Activated naive CD8-positive, alpha-beta T cell treated with anti-CD3 and anti-CD28 coated beads, Interleukin-2, amount 10 ng/mL, durations not matched to agents 7 days and 5 days (primary cell): ENCODE measurements at regions not wholly inside any gene's neighbourhood (a gene's known extent, or its start where the extent isn't known, plus 50 kb on each side); places are given as distances from the start of the nearest gene placed in this dataset.

ENCODE experiments used
- ATAC-seq: fragments of 150-1000 bp; cut with Tn5 transposase; one replicate; pipeline ENCODE4 v1.10.0; 2021; ENCODE audit warnings: low read depth, moderate library complexity
- POLR2A ChIA-PET: fragments of 350-600 bp; sonication (Branson Sonifier 250); formaldehyde crosslinking; loops from one replicate; lab custom pipeline; 2021; ENCODE audit warnings: antibody characterized with exemption; lab: Charles Lee
- DNase-seq: peaks from one replicate; pipeline ENCODE4 v3.0.0; 2021
- H3K27ac Mint-ChIP-seq: one replicate; pipeline ENCODE4 v1.8.0; 2022; ENCODE audit warnings: mild to moderate bottlenecking, mixed read lengths
- H3K27me3 Mint-ChIP-seq: one replicate; pipeline ENCODE4 v1.8.0; 2022; ENCODE audit warnings: mild to moderate bottlenecking, moderate library complexity, mixed read lengths
- H3K36me3 Mint-ChIP-seq: one replicate; pipeline ENCODE4 v1.8.0; 2021; ENCODE audit warnings: mild to moderate bottlenecking, mixed read lengths
- H3K4me1 Mint-ChIP-seq: one replicate; pipeline ENCODE4 v1.8.0; 2021; ENCODE audit warnings: mixed read lengths
- H3K4me3 Mint-ChIP-seq: one replicate; pipeline ENCODE4 v1.8.0; 2022; ENCODE audit warnings: mild to moderate bottlenecking, moderate library complexity, mixed read lengths
- H3K9me3 Mint-ChIP-seq: one replicate; pipeline ENCODE4 v1.8.0; 2021; ENCODE audit warnings: mixed read lengths

DNA sequence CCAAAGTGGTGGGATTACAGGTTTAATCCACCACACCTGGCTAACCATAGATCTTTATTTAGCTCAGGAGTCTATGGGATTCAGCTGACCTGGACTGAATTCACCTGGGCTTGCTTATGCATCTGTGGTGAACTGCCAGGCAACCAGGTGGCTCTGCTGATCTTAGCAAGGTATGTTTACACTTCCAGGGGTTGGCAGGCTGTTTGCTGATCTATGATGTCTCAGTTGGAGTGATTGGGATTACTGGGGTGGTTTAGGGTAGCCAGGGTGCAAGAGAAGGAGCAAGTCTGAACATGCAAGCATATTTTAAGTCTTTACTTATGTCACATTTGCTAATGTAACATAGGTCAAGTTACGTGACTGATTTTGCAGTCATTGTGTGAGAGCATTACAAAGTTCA, 63.6 kb upstream of the JAK2 start:
- no peak overlapping the region for H3K27ac Mint-ChIP-seq
- POLR2A ChIA-PET = no interaction called here
- H3K4me3 Mint-ChIP-seq = no peak overlapping the region
- ATAC-seq (no peak), DNase-seq (no peak)
- H3K9me3 Mint-ChIP-seq = peaks cover 7% of the 10 kb centered on the region
- H3K4me1 Mint-ChIP-seq = peaks cover 13% of the 10 kb centered on the region
- H3K36me3 Mint-ChIP-seq = peaks cover 12% of the 10 kb centered on the region
- no peaks in the 10 kb centered on the region for H3K27me3 Mint-ChIP-seq

DNA sequence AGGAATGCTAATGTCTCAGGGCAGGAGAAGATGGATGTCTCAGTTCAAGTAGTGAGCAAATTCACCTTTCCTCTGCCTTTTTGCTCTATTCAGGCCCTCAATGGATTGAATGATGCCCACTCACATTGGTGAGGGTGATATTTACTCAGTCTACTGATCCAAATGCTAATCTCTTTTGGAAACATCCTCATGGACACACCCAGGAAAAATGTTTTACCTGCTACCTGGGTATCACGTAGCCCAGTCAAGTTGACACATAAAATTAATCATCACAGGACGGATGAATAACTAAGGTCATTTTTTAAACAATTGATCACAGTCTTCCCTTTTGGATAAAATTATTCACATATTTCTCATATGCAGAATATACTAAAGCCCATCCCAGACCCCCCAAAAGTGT, 63.0 kb upstream of the JAK2 start:
- ATAC-seq (no peak), DNase-seq (no peak)
- H3K27me3 Mint-ChIP-seq = no peaks in the 10 kb centered on the region
- H3K36me3 Mint-ChIP-seq = peaks cover 14% of the 10 kb centered on the region
- H3K27ac Mint-ChIP-seq = no peak overlapping the region
- H3K4me1 Mint-ChIP-seq = peaks cover 15% of the 10 kb centered on the region
- no peak overlapping the region for H3K4me3 Mint-ChIP-seq
- peaks cover 7% of the 10 kb centered on the region for H3K9me3 Mint-ChIP-seq
- POLR2A ChIA-PET = no interaction called here

- H3K4me3 Mint-ChIP-seq = no peak overlapping the region
- POLR2A ChIA-PET = no interaction called here
- no peaks in the 10 kb centered on the region for H3K27me3 Mint-ChIP-seq
- ATAC-seq (no peak), DNase-seq (no peak)
- peaks cover 5% of the 10 kb centered on the region for H3K9me3 Mint-ChIP-seq
- H3K36me3 Mint-ChIP-seq = peaks cover 13% of the 10 kb centered on the region
- no peak overlapping the region for H3K27ac Mint-ChIP-seq
- peaks cover 15% of the 10 kb centered on the region for H3K4me1 Mint-ChIP-seq
Measured at GRCh38 chr9:4922730-4923129, 62.3 kb upstream of the JAK2 start.

DNA sequence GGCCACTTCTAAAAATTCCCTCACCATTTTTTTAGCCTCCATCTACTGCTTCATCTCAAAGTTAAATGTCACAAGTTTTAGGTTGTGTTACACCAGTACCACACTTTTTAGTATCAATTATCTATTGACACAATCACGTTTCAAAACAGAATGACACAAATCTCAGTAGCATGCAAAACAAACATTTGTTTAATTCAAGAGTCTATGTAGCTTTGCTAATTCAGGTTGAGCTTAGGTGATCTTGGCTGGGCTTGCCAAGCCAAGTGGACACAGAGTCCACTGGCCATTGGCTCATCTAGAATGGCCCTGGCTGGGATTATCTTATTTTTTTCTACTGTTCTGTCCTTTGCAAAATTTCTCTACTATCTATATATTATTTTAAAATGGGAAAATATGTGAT, 61.9 kb upstream of the JAK2 start:
- Mint-ChIP-seq H3K9me3 (peaks cover 5% of the 10 kb centered on the region), H3K4me3 (no peak overlapping the region), H3K4me1 (peaks cover 15% of the 10 kb centered on the region), H3K36me3 (peaks cover 11% of the 10 kb centered on the region), H3K27ac (no peak overlapping the region), H3K27me3 (no peaks in the 10 kb centered on the region)
- POLR2A ChIA-PET = interaction anchor here (0.6 kb wide), 1 partner anchor 8 kb away, joined by 4 read pairs; no protein-coding TSS in a partner anchor
- ATAC-seq = no peak
- DNase-seq = no peak

DNA sequence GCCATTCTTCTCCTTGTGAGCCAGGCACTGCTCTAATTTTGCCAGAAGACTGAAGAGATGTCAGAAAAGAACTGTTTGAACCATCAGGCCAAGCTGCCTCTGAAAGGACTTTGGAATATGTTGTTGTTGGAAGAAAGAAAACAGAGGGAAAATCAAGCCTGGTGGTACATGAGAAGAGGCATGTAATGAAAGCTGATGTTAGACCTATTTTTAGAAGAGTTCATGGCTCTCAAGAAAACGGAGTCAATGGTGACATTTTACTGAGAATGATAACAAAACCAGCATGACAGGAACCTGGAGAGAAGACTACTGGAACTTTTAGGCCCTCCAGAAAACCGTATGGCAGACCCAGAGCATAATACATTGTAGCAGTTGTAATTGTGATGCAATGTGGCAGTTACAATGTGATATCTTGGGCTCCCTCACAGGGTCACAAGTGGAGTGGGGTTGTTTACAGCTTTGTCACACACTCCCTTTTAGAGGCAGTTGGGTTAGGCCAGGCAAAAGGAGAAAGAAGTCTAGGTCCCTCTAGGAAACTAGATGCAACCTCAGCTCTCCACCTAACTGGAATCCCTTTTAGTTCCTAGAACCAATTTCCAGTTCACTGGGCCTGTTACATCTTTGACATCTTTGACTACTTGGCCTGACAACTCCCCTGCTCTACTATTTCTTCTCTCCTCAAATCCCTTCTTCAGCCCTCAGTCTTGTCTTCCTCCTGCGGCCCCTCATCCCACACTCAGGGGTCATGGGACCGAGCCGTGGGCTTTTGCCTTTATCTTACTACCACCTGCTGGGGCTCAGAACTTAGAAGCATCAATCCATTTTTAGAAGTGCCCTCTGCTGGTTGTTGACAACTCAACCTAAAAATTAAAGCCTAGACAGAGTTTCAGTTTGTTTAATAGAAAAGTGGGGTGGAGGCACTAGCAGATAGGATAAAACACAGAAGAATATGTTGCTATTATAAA, 61.2 kb upstream of the JAK2 start:
- Mint-ChIP-seq H3K27ac (peak overlapping the region; percentile 56), H3K4me1 (peaks cover 15% of the 10 kb centered on the region), H3K4me3 (no peak overlapping the region), H3K36me3 (peaks cover 10% of the 10 kb centered on the region), H3K27me3 (no peaks in the 10 kb centered on the region), H3K9me3 (peaks cover 3% of the 10 kb centered on the region)
- POLR2A ChIA-PET = interaction anchor here (0.6 to 1.3 kb wide), 2 partner anchors 7 to 61 kb away, joined by 3 to 4 read pairs; no protein-coding TSS in a partner anchor
- ATAC-seq (peak; percentile 78), DNase-seq (peak; percentile 37)

DNA sequence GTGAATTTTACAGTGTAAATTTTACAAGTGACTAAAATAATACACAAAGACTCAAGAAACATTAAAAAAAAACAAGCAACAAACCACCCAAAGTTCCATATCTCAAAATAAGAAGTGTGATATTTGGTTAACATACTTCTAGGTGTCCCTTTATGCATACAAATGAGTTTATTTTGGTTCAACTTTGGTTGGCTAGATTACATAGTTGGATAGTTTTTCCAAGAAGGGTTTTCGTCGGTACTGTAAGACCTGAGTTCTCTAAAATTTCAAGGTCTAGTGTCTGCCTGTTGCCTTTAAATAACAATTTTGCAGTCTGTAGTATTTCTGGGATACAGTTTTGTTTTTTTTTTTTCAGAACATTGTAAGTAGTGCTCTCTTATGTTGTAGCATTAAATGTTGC, 58.8 kb upstream of the JAK2 start:
- Mint-ChIP-seq H3K27me3 (no peaks in the 10 kb centered on the region), H3K27ac (no peak overlapping the region), H3K4me1 (peaks cover 20% of the 10 kb centered on the region), H3K9me3 (peaks cover 5% of the 10 kb centered on the region), H3K4me3 (no peak overlapping the region), H3K36me3 (peaks cover 10% of the 10 kb centered on the region)
- DNase-seq (no peak), ATAC-seq (no peak)
- POLR2A ChIA-PET = no interaction called here

DNA sequence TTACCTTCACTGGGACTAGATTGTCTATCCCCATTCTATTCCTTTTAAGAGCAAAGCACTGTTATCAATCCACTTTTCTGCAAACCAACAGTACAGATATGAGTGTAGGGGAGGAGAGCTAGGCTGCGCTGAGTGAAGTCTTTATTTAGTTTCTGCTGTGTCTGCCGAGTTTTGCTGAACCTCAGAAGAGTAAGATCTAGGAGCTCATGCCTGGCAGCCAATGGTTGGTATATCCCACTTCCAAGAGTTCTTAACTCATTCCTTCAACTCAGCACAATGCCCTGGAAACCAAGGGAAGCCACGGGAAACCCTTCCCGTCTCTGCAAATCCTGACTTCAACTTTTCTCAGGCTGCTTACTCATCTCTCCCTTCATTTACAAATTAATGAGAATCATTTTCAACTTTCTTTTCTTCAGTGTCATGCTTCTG, 58.0 kb upstream of the JAK2 start:
- Mint-ChIP-seq H3K27me3 (no peaks in the 10 kb centered on the region), H3K4me1 (peaks cover 20% of the 10 kb centered on the region), H3K27ac (no peak overlapping the region), H3K4me3 (no peak overlapping the region), H3K36me3 (peaks cover 7% of the 10 kb centered on the region), H3K9me3 (peaks cover 2% of the 10 kb centered on the region)
- POLR2A ChIA-PET = no interaction called here
- ATAC-seq (no peak), DNase-seq (no peak)

DNA sequence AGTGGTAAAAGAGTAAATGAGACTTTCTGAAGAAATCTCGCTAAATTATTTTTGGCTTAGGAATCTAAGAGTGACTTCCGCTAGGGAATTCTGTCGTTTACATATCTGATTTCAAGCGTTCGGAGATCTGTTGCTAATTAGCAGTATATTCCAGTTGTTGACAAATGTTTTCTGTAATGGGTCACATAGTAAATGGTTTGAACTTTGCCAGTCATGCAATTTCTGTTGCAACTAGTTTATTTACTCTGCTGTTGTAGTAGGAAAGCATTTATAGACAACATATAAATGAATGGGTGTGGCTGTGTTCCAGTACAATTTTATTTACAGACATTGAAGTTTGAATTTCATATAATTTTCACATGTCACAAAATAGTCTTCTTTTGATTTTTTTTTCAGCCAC, 57.4 kb upstream of the JAK2 start:
- ATAC-seq (no peak), DNase-seq (no peak)
- H3K9me3 Mint-ChIP-seq = peaks cover 2% of the 10 kb centered on the region
- H3K36me3 Mint-ChIP-seq = peaks cover 4% of the 10 kb centered on the region
- H3K27me3 Mint-ChIP-seq = no peaks in the 10 kb centered on the region
- H3K4me1 Mint-ChIP-seq = peaks cover 21% of the 10 kb centered on the region
- H3K4me3 Mint-ChIP-seq = no peak overlapping the region
- POLR2A ChIA-PET = no interaction called here
- H3K27ac Mint-ChIP-seq = no peak overlapping the region

GRCh38 chr9:4929917-4930316, 55.2 kb upstream of the JAK2 start:
- H3K9me3 Mint-ChIP-seq = peaks cover 5% of the 10 kb centered on the region
- no peak for DNase-seq
- no peak overlapping the region for H3K27ac Mint-ChIP-seq
- H3K4me1 Mint-ChIP-seq = peaks cover 13% of the 10 kb centered on the region
- no peak overlapping the region for H3K4me3 Mint-ChIP-seq
- no peaks in the 10 kb centered on the region for H3K27me3 Mint-ChIP-seq
- H3K36me3 Mint-ChIP-seq = peaks cover 6% of the 10 kb centered on the region
- POLR2A ChIA-PET = no interaction called here
- no peak for ATAC-seq

GRCh38 chr9:4932681-4933080, 52.4 kb upstream of the JAK2 start:
- Mint-ChIP-seq H3K9me3 (peaks cover 5% of the 10 kb centered on the region), H3K4me3 (no peak overlapping the region), H3K36me3 (peaks cover 4% of the 10 kb centered on the region), H3K4me1 (peaks cover 26% of the 10 kb centered on the region), H3K27me3 (no peaks in the 10 kb centered on the region), H3K27ac (no peak overlapping the region)
- DNase-seq (no peak), ATAC-seq (no peak)
- POLR2A ChIA-PET = no interaction called here

DNA sequence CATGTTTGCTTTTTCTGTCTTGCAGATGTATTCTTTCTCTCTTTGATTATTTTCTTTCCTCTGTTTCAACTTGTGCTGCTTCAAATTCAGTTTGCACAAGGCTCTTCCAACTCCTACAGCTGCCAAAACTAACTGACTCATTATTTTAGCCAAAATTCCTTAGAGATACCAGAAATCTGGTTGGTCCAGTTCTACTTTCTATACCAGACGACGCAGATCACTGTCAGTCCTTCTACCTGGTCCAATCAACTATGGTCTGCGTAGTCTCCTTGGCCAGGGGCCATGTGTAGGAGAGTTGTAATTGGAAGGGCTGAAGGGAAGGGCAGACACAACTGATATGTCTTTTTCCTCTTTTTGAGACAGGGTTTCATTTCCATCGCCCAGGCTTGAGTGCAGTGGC, 51.9 kb upstream of the JAK2 start:
- Mint-ChIP-seq H3K36me3 (peaks cover 4% of the 10 kb centered on the region), H3K4me1 (peaks cover 30% of the 10 kb centered on the region), H3K27me3 (no peaks in the 10 kb centered on the region), H3K9me3 (peaks cover 5% of the 10 kb centered on the region), H3K27ac (no peak overlapping the region), H3K4me3 (no peak overlapping the region)
- no peak for ATAC-seq
- POLR2A ChIA-PET = interaction anchor here (0.6 kb wide), 1 partner anchor 51 kb away, joined by 3 read pairs; no protein-coding TSS in a partner anchor
- no peak for DNase-seq

GRCh38 chr9:4933861-4934260, 51.2 kb upstream of the JAK2 start:
- ATAC-seq = no peak
- H3K27me3 Mint-ChIP-seq = no peaks in the 10 kb centered on the region
- H3K9me3 Mint-ChIP-seq = peaks cover 5% of the 10 kb centered on the region
- POLR2A ChIA-PET = interaction anchor here (0.6 kb wide), 1 partner anchor 51 kb away, joined by 3 read pairs; no protein-coding TSS in a partner anchor
- no peak overlapping the region for H3K4me3 Mint-ChIP-seq
- H3K36me3 Mint-ChIP-seq = peaks cover 4% of the 10 kb centered on the region
- DNase-seq = no peak
- H3K27ac Mint-ChIP-seq = no peak overlapping the region
- H3K4me1 Mint-ChIP-seq = peaks cover 36% of the 10 kb centered on the region

DNA sequence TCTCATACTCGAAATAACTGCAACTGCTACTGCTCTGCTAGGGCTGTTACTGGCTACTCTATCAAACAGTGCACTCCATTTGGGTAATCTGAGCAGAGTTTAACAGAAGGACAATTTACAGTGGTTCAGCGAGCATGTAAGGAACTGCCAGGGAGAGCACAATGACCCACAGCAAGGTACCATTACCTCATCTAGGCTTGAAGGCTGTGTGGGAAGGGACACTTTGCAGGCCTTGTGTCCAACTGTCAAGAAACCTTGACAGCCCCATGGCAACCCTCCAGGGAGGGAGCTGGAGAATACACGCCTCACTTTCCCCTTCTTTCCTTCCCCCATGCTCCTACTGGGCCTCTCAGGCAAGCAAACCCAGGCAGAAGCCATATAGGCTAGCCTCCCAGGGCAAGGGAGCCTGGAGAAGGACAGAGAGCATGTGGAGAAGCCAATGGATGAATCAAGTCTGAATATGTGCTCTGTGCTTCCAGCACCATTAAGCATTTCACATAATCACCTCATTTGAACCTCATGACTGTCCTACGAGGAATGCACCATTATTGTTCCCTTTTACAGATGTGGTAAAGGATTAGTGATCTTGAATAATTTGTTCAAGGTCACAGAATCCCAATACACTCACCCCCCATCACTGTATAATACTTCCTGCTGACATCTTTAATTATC, 49.9 kb upstream of the JAK2 start:
- POLR2A ChIA-PET = interaction anchor here (1.0 kb wide), 1 partner anchor 50 kb away, joined by 3 read pairs; no protein-coding TSS in a partner anchor

More for the DNA sequence above, 49.9 kb upstream of the JAK2 start:
- DNase-seq (no peak), ATAC-seq (no peak)
- H3K36me3 Mint-ChIP-seq = peaks cover 4% of the 10 kb centered on the region
- H3K9me3 Mint-ChIP-seq = peaks cover 4% of the 10 kb centered on the region
- no peaks in the 10 kb centered on the region for H3K27me3 Mint-ChIP-seq
- peaks cover 44% of the 10 kb centered on the region for H3K4me1 Mint-ChIP-seq
- no peak overlapping the region for H3K4me3 Mint-ChIP-seq
- H3K27ac Mint-ChIP-seq = peak overlapping the region; percentile 54
